NCI-H345 (cell line): ENCODE measurements at regions not wholly inside any gene's neighbourhood (a gene's known extent, or its start where the extent isn't known, plus 50 kb on each side); places are given as distances from the start of the nearest gene placed in this dataset.

Experiments used
- DNase-seq: peaks from one replicate; lab custom pipeline; 2025; lab: John Stamatoyannopoulos, UW

DNA sequence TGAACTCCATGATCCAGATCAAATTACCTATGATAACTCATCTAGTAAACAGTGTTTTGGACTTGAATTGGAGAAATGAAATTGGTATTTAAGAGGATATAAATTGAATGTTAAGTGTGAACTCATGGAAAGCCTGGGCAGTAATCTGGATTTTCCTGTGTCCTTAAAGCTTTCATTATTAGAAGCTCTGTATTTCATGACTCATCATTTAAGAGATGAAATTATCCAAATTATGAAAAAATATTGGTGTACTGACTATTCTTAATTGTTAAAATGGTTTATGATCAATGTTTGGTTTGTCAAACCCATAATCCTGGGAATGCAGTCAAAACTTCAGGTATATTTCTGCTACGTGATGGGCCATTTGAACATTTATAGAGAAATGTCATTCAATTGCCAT lies 332.2 kb upstream of the ST6GAL2 start:
- no peak for DNase-seq

DNA sequence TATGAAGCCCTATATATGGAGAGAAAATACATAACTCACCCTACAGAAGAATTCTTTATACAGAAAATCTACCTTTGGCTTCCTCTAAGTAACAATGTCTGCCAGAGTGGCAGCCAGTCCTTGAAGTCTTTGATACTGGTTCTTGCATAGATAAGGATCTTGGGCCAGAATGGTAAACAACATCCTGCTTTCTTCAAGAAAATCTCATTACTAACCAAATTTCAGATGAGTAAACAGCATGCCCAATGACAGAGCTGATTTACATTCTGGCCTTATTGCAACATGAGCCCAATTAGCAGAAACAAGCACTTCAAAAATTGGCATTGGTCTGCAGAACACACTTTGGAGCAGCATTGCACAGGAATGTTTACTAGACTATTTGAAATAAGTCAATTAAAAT lies 336.5 kb upstream of the ST6GAL2 start:
- no peak for DNase-seq

DNA sequence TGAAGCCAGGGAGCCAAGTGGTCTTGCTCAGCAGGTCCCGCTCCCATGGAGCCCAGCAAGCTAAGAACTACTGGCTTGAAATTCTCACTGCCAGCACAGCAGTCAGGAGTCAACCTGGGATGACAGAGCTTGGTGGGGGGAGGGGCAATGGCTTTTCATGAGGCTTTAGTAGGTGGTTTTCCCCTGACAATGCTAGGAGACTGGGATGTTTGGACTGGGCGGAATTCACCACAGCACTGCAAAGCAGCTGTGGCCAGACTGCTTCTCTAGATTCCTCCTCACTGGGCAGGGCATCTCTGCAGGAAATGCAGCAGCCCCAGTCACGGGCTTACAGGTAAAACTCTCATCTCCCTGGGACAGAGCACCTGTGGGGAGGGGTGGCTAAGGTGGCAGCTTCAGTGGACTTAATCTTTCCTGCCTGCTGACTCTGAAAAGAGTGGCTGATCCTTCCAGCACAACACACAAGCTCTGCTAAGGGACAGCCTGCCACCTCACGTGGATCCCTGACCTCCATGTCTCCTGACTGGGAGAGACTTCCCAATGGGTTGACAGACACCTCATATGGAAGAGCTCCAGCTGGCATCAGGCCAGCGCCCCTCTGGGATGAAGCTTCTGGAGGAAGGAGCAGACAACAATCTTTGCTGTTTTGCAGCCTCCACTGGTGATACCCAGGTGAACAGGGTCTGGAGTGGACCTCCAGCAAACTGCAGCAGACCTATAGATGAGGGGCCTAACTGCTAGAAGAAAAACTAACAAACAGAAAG lies 349.7 kb upstream of the ST6GAL2 start:
- no peak for DNase-seq

- no peak for DNase-seq
Measured at GRCh38 chr2:107242811-107243210, 356.8 kb upstream of the ST6GAL2 start.

DNA sequence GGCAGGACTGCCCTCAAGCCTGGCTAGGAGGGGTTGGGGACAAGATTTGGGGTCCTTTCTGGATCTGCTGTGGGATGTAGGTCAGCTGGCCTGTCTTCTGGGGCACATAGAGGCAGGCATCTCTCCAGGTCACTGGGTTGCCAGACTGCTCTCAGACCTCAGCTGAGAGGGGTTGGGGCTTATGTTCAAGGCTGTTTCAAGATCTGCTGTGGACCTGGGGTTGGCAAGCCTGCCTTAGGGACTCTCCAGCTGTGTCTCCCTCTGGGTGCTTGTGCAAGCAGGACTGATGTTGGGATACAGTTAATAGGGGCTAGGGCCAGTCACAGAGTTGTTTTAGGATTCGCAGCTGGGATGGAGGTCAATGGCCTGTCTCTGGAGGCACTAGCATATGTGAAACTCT lies 363.0 kb upstream of the ST6GAL2 start:
- no peak for DNase-seq

DNA sequence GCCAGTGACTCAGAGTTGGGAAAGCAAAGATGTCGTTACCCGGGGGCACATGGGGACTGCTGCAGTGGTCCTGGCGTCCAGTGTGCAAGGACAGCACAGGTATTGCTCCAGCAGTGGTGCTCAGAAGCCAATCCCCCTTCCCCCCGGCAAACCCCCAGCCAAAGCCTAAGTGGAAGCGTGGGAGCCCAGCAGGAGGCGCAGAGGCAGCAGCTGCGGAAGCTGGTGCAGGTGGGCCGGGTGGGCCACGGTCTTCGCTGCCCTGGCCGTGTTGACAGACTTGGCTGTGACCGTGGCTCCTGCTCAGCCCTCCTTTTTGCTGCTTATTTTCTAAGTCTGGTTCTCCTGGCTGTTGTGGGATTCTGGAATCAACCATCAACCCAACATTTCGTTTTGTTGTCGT lies 369.8 kb upstream of the ST6GAL2 start:
- DNase-seq = no peak

DNA sequence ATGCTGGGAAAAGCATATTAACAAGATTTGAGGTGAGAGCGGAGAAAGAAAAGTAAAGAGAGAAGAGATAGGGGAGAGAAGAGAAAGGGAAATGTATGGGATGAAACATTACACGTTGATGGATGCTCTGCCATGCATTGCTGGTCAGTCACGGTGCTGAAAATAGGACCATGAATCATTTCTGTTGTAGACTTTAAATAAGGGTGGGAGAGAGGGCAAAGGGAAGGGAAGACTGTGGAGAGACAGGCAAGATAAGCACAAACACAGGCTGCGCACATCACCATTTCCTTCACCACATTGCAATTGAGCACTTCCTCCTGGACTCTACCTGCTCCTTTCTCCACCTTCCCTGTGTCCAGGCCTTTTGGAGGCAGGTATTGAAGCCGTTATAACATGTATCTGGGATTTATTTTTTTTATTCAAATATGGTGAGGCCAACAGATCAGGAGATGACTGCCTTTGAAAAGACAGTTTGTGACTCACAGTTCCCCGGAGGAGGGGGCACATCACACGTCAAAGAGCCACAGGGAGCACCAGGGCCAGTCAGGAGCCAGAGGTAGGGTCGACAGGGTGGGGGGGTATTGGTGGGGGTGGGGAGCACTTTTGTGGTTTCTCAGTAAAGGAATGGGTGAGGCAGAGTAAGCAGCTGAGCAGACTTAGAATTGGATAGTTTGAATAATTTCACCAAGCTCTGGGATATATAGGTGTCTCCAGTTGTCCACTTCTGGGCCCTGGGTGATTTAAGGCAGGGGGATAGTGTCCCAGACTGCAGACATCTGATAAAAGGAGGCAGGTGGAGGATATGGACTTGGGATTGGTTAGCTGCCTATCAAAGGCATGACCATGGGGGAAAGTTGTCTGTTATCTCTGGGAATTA lies 372.8 kb upstream of the ST6GAL2 start:
- no peak for DNase-seq

DNA sequence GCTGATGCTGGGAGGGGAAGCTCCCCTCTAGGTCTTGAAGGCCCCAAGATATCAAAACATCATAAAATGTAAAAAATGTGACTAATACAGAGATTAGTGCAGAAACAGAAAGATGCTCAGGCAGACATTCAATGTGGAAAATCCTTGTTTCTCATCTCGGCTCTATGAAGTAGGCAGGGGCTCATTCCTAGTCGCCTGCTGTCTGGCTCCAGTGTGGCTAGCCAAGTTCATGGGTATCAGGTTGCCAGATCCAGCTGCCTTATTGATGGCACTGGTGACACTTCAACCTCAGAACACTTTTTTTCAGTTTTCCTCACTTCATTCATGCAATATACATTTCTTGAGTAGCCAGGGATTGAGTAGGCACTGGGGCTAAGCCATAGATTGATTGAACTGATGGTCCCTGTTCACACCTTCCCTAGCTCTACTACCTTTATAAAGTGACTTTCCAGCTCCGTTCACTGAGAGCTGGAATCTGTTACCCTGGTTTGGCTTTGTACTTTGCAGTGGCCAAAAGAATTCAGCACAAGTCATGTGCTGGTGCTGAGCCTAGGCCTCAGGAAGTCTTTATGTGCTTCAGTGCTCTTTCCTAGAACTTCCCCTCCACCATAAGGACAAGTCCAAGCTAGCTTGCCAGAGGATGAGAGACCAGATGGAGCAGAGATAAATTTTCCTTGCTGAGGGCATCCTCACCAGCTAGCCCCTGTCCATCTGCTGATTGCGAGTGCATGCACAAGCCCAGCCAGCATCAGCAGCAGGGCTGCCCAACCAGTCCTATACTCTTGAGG lies 373.6 kb upstream of the ST6GAL2 start:
- DNase-seq = no peak

GRCh38 chr2:107263628-107264027 lies 377.7 kb upstream of the ST6GAL2 start:
- no peak for DNase-seq

DNA sequence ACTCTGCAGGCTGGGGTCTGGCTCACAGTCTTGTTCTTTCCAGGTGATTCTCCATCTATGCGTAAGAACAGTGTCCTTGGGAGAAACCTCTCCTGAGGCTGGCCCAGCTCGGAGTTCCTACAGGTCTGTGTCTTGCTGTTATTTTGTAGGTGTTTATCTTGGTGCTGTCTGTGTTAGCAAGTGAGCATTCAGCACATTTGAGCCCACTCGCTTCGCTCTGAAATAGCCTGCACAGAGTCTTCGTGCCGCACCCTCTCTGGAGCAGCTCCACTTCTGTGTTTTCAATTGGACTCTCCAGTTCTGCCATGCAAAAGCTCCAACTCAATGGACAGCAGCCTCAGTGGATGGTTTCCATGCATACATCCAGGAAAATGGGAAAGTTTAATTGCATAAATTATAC lies 378.2 kb upstream of the ST6GAL2 start:
- no peak for DNase-seq

DNA sequence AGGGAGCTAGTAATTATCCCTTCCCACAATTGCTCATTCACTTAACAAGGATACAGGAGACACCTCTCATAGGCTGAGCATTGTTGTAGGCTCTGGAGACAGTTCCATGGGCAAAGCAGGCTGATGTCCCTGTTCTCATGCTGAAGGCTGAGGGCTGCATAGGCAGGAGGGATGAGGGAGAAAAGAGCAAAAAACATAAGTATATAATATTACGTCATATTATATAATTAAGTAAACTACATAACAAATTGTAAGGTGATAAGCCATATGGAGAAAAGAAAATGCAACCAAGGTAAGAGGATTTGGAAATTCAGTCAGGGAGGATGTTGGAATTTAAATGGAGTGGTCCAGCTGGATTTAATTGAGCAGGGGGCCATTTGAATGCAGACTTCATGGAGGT lies 380.6 kb upstream of the ST6GAL2 start:
- DNase-seq = no peak

GRCh38 chr2:107267086-107267485 lies 381.1 kb upstream of the ST6GAL2 start:
- no peak for DNase-seq

DNA sequence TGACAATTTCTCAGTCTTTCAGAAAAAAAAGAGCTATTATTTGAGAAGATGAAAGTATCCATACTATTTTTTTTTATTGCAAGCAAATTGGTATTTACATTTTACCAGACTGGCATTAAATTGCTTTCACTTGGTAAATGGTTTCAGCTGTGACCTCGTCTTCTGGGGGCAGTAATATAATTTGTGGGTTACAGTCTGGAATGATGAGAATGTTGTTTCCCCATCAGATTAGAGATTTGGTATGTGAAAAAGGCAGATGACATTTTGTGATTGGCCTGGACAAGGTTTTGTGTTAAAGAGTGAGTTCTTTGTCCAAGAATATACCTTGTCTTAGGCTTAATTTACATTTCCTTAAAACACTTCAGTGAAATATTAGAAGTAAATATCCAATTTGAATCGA lies 390.1 kb upstream of the ST6GAL2 start:
- no peak for DNase-seq

DNA sequence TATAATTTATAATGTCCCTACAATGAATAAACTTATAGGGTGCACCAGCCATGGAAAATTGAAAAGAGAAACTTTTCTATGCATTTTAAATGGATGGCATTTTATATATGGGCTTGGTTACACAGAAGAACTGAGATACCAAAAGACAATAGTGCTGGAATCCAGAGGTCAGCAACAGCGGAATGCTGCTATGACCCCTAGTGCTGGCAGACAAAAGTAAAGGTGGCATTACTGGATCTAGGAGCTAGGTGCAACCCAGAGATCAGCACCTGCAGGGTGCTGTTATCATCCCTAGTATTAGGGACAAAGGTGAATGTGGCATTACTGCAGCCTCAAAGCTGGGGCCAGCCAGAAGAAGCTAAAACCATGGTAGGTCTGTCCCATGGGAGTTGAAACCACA lies 392.7 kb upstream of the ST6GAL2 start:
- no peak for DNase-seq

DNA sequence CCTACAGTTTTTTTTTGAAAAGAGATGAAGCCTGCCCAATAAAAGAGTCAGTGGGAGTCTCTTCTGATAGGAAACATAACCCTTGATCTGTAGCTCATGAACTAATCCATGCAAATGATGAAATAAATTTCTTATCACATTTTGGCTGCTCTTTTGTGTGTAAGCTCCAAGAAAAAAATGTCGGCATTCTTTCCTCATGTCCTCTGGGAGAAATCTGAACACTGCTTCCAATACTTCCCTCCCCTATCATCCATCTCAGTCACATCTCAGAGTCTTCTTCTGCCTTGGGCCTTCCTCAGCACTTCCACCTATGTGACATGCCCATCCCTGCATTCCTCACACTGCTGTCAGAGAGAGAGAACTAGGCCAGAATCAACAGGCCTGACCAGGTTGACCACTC lies 395.7 kb upstream of the ST6GAL2 start:
- no peak for DNase-seq

- DNase-seq = no peak
Measured at GRCh38 chr2:107282135-107282534, 396.2 kb upstream of the ST6GAL2 start.

GRCh38 chr2:107285621-107286299 lies 399.8 kb upstream of the ST6GAL2 start:
- no peak for DNase-seq

DNA sequence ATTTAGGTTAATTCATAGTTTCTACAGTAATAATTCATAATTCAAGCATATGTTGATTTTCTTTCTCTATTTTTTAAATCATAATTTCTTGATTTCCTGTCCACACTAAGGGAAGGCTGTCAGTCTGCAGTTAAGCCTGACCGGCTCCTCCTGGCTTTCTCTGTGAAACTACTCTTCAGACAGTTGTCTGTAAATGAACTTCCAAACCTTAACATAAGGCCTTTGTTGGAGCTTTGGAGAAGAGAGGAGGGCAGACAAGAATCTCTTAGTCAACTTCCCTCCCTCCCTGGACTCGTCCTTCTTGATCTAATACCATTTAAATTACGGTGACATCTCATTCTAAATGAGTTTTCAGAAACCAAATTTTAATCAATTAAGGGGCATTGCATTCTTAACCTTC lies 404.1 kb upstream of the ST6GAL2 start:
- no peak for DNase-seq

- DNase-seq = peak; percentile 2
Measured at GRCh38 chr2:107303964-107304363, 418.0 kb upstream of the ST6GAL2 start.

- DNase-seq = no peak
Measured at GRCh38 chr2:107305966-107306365, 420.0 kb upstream of the ST6GAL2 start.

DNA sequence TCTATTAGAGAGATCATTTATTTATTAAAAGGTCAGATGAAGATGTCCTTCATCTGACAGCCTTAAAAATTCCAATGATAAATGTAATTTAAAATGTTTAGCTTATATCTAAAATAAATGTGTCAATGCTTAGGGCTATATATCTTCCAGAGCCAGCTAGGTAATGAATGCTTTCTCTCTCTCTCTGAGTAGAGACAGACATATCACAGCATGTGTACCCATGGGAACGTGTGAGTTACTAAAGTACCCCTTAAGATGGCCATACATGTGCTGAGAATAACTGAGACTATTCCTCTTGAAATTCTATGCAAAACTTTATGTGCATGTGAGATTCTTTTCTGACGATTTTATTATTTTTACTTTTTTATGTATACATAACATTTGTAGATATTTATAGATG lies 420.9 kb upstream of the ST6GAL2 start:
- no peak for DNase-seq

- no peak for DNase-seq
Measured at GRCh38 chr2:107308835-107309234, 422.9 kb upstream of the ST6GAL2 start.
